Activated naive CD4-positive, alpha-beta T cell treated with anti-CD3 and anti-CD28 coated beads, Interleukin-2, amount 50 U/mL, for 24 hours (primary cell): ENCODE measurements at regions not wholly inside any gene's neighbourhood (a gene's known extent, or its start where the extent isn't known, plus 50 kb on each side); places are given as distances from the start of the nearest gene placed in this dataset.

ENCODE experiments used
- H3K27ac Mint-ChIP-seq: one replicate; pipeline ENCODE4 v1.8.0; 2021; ENCODE audit warnings: mild to moderate bottlenecking, mixed read lengths
- H3K27me3 Mint-ChIP-seq: one replicate; pipeline ENCODE4 v1.8.0; 2021; ENCODE audit warnings: mixed read lengths
- H3K36me3 Mint-ChIP-seq: one replicate; pipeline ENCODE4 v1.8.0; 2021; ENCODE audit warnings: mixed read lengths
- H3K4me1 Mint-ChIP-seq: one replicate; pipeline ENCODE4 v1.8.0; 2021; ENCODE audit warnings: mixed read lengths
- H3K4me3 Mint-ChIP-seq: one replicate; pipeline ENCODE4 v1.8.0; 2021; ENCODE audit warnings: mild to moderate bottlenecking, mixed read lengths
- H3K9me3 Mint-ChIP-seq: one replicate; pipeline ENCODE4 v1.8.0; 2021; ENCODE audit warnings: mixed read lengths

GRCh38 chr1:234742622-234743021 lies 132.6 kb upstream of the IRF2BP2 start:
- H3K27me3 Mint-ChIP-seq, result no peaks in the 10 kb centered on the region
- H3K4me1 Mint-ChIP-seq, result no peaks in the 10 kb centered on the region
- no peak overlapping the region for H3K27ac Mint-ChIP-seq
- no peak overlapping the region for H3K4me3 Mint-ChIP-seq
- no peaks in the 10 kb centered on the region for H3K9me3 Mint-ChIP-seq
- no peaks in the 10 kb centered on the region for H3K36me3 Mint-ChIP-seq

DNA sequence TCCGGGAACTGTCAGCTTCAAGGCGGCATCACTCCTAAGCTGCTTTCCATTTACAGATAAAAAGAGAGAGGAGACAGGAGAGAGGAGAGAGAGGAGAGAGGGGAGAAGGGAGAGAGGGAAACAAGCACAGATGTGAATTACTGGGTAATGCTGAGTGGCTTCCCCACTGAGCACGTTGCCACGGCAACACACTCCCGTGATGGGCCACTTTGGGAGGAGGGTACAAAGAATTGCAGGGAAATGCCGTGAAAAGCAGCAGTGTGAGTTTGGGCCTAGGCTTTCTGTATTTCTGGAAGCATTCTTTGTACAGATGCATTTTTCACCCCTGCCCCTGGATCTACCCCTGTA lies 128.0 kb upstream of the IRF2BP2 start:
- Mint-ChIP-seq H3K36me3 (no peaks in the 10 kb centered on the region), H3K27me3 (no peaks in the 10 kb centered on the region), H3K4me1 (peaks cover 4% of the 10 kb centered on the region), H3K27ac (no peak overlapping the region), H3K4me3 (no peak overlapping the region), H3K9me3 (no peaks in the 10 kb centered on the region)

DNA sequence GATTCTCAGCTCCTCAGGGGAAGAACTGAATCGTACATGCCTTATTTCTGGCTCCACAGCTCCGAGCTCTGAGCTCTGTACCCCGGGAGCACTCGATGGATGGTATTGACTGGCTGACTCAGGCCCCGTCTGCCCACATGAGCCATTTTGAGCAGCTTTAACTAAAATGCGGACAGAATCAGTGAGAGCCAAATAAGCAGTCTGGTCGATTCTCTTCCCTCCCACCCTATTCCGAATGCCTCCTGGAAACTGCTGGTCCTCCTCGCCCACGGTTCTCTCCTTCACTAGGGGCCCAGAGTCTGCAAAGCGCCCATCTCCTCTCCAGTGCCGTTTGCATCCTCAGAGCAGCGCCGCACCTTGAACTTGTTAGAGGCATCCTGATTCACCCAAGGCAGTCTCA lies 125.9 kb upstream of the IRF2BP2 start:
- no peaks in the 10 kb centered on the region for H3K36me3 Mint-ChIP-seq
- no peaks in the 10 kb centered on the region for H3K9me3 Mint-ChIP-seq
- H3K4me1 Mint-ChIP-seq, result peaks cover 24% of the 10 kb centered on the region
- H3K27ac Mint-ChIP-seq, result peak overlapping the region; percentile 79
- H3K4me3 Mint-ChIP-seq, result no peak overlapping the region
- H3K27me3 Mint-ChIP-seq, result no peaks in the 10 kb centered on the region

GRCh38 chr1:234735476-234735875 lies 125.5 kb upstream of the IRF2BP2 start:
- H3K4me3 Mint-ChIP-seq, result no peak overlapping the region
- H3K4me1 Mint-ChIP-seq, result peaks cover 29% of the 10 kb centered on the region
- no peaks in the 10 kb centered on the region for H3K27me3 Mint-ChIP-seq
- H3K27ac Mint-ChIP-seq, result peak overlapping the region; percentile 79
- no peaks in the 10 kb centered on the region for H3K36me3 Mint-ChIP-seq
- no peaks in the 10 kb centered on the region for H3K9me3 Mint-ChIP-seq

DNA sequence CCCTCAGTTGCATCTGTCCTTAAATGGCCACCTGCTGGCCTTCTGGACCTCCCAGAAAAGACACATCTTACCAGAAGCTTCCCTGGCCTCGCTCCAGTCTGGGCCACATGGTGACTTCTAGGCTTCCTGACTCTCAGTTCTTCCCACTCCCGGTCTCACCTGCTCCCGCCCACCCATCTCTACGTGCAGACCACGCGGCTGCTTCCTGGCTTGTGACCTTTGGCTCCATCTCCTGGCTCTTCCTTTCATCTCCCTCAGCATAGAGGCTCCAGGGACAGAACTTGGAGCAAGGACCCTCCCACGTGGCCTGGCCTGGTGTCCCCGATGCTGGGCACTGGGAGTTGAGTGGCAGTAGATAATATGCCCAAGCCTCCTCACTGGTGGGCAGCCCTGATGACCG lies 124.9 kb upstream of the IRF2BP2 start:
- H3K4me3 Mint-ChIP-seq, result no peak overlapping the region
- H3K36me3 Mint-ChIP-seq, result no peaks in the 10 kb centered on the region
- peaks cover 35% of the 10 kb centered on the region for H3K4me1 Mint-ChIP-seq
- no peaks in the 10 kb centered on the region for H3K27me3 Mint-ChIP-seq
- no peaks in the 10 kb centered on the region for H3K9me3 Mint-ChIP-seq
- H3K27ac Mint-ChIP-seq, result no peak overlapping the region

DNA sequence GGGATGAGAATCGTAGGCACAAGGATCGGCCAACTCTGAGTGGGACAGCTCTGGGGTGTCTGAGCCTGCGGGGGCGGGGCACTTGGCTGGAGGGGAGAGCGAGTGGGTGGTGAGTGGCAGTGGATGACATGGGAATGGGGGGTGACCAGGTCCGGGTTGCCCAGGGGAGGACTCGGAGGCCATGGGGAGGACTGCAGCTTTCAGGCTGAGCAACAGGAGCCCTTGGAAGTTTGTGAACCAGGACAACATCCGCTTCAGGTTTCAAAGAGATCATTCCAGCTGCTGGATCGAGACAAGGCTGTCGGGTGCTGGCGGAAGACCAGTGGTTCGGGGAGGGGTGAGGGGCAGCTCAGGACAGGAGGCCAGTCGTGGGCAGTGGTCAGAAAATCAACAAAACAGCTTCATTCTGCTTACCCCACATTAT lies 124.4 kb upstream of the IRF2BP2 start:
- H3K27ac Mint-ChIP-seq, result peak overlapping the region; percentile 59
- no peak overlapping the region for H3K4me3 Mint-ChIP-seq
- no peaks in the 10 kb centered on the region for H3K9me3 Mint-ChIP-seq
- no peaks in the 10 kb centered on the region for H3K36me3 Mint-ChIP-seq
- peaks cover 39% of the 10 kb centered on the region for H3K4me1 Mint-ChIP-seq
- no peaks in the 10 kb centered on the region for H3K27me3 Mint-ChIP-seq

DNA sequence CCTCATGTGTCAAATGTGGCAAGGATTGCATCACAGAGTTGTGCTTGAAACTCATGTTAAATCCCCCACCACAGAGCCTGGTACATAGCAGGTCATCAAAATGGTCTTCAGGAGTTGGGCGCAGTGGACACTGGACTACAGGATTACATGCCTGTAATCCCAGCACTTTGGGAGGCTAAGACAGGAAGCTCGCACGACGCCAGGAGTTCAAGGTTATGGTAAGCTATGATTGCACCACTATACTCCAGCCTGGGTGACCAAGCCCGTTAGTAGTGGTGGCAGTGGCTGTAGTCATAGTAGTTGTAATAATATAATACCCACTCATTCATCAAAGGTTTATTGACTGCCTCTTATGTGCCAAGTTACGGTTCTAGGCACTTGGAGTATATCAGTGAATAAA lies 123.4 kb upstream of the IRF2BP2 start:
- H3K27me3 Mint-ChIP-seq, result no peaks in the 10 kb centered on the region
- H3K27ac Mint-ChIP-seq, result peak overlapping the region; percentile 35
- H3K9me3 Mint-ChIP-seq, result no peaks in the 10 kb centered on the region
- no peak overlapping the region for H3K4me3 Mint-ChIP-seq
- H3K36me3 Mint-ChIP-seq, result no peaks in the 10 kb centered on the region
- peaks cover 43% of the 10 kb centered on the region for H3K4me1 Mint-ChIP-seq

GRCh38 chr1:234732671-234733390 lies 122.9 kb upstream of the IRF2BP2 start:
- Mint-ChIP-seq H3K27ac (peak overlapping the region; percentile 98), H3K4me3 (no peak overlapping the region), H3K27me3 (no peaks in the 10 kb centered on the region), H3K9me3 (no peaks in the 10 kb centered on the region), H3K36me3 (no peaks in the 10 kb centered on the region), H3K4me1 (peaks cover 45% of the 10 kb centered on the region)

DNA sequence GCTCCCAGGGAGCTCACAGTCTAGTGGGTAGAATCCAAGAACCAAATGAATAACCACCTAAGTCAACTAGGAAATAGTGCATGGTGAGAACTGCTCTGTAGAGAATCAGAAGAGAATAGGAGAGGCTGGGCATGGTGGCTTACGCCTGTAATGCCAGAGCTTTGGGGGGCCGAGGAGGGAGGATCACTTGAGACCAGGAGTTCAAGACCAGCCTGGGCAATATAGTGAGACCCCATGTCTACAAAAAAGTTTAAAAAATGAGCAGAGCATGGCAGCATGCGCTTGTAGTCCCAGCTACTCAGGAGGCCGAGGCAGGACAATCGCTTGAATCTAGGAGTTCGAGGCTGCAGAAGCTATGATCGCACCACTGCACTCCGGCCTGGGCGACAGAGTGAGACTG lies 122.3 kb upstream of the IRF2BP2 start:
- Mint-ChIP-seq H3K9me3 (no peaks in the 10 kb centered on the region), H3K4me3 (no peak overlapping the region), H3K36me3 (no peaks in the 10 kb centered on the region), H3K27me3 (no peaks in the 10 kb centered on the region), H3K27ac (peak overlapping the region; percentile 98), H3K4me1 (peaks cover 48% of the 10 kb centered on the region)

- H3K27ac Mint-ChIP-seq, result peak overlapping the region; percentile 98
- H3K4me1 Mint-ChIP-seq, result peaks cover 54% of the 10 kb centered on the region
Measured at GRCh38 chr1:234731569-234732085, 121.6 kb upstream of the IRF2BP2 start.

DNA sequence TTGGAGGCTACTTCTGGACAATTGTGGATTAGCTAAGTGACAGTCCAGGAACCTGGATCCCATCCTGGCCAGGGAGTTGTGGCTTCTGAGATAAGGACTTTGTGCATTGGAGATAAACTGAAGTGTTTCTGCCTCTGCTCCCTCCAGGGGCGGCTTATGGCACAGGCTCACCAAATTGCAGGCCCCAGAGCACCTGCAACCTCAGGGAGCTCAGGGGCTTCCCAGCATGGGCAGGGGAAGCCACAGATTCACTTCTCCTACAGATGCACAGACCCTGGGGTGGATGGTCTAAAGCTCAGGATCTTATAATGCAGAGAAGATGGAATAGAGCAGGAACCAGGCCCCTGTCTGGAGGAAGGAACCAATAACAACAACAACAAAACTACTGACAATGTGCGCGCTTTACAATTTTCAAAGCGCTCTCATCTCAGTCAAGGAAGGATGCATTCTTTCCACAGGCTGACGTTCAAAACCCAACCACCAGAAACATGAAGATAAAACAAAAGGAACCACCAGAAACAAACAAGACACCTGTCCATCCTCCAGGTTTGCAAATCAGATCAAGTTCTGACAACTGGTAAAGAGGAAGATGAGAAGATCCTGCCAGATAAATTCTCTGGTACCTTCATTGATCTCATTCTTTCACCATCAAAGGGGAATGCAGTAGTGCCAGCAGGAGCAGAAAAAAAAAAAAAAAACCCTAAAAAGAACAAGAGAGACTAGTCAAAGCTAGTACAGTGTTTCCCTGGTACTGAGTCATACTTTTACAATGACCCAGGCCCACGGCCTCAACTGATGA lies 121.0 kb upstream of the IRF2BP2 start:
- Mint-ChIP-seq H3K27me3 (no peaks in the 10 kb centered on the region), H3K36me3 (no peaks in the 10 kb centered on the region), H3K9me3 (no peaks in the 10 kb centered on the region), H3K4me1 (peaks cover 58% of the 10 kb centered on the region), H3K4me3 (peak overlapping the region; percentile 83), H3K27ac (peak overlapping the region; percentile 98)

More at GRCh38 chr1:234731569-234732085, 121.6 kb upstream of the IRF2BP2 start:
- H3K36me3 Mint-ChIP-seq, result no peaks in the 10 kb centered on the region
- peak overlapping the region; percentile 83 for H3K4me3 Mint-ChIP-seq
- H3K27me3 Mint-ChIP-seq, result no peaks in the 10 kb centered on the region
- H3K9me3 Mint-ChIP-seq, result no peaks in the 10 kb centered on the region

DNA sequence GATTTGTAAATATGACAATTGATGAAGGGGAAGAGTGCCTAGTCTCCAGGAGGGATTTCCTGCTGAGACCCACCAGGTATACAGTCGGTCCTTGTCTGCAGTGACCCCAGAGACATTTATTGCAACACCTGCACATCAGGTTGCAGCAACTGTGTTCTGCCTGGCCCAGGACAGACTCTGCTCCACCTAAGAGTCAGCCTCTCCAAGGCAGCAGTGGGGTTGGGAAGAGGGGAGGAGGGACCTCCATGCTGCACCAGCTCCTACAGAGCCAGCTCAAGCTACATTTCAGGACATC lies 120.4 kb upstream of the IRF2BP2 start:
- Mint-ChIP-seq H3K4me3 (no peak overlapping the region), H3K9me3 (no peaks in the 10 kb centered on the region), H3K36me3 (no peaks in the 10 kb centered on the region), H3K4me1 (peaks cover 64% of the 10 kb centered on the region), H3K27ac (peak overlapping the region; percentile 23), H3K27me3 (no peaks in the 10 kb centered on the region)

DNA sequence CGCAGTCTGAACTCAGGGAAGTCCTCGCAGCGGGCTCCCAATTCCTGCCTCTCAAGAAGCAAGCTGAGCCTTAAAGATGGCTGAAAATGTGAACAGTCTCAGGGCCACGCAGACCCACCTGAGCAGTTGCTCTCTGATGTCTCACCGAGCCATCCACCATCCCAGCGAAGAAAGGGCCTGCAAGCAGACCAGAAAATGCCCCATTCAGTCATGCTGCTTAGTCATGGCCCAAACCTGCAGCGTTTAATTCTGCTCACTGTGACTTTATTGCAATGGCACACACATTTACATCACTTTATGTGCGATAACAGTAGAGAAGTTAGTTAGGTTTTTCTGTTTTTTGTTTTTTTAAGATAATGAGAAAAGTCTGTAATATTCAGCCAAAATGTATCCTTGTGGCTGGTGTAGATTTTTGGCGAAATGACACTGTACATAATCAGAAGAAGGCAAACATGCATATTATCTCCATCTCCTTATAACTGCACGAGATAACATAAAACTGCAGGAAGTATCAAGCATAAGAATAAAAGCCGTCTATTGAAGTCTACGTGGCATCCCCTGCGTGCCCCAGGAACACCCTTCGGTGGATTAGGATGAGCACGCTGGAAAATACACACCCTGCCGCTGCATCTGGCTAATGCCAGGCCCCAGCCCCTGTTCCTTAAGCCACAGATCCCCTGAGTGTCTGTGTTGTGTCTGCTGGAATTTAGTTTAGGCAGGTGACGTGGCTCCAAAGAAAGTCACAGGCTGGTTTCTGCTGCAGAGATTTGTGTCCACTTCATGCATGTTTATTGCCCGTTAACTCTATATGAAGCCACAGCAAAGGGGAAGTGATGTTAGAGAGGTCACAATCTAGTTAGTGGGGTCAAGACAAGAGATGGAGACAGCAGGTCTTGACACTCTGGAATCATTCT lies 119.8 kb upstream of the IRF2BP2 start:
- Mint-ChIP-seq H3K9me3 (no peaks in the 10 kb centered on the region), H3K27ac (peak overlapping the region; percentile 23), H3K27me3 (no peaks in the 10 kb centered on the region), H3K4me3 (no peak overlapping the region), H3K4me1 (peaks cover 70% of the 10 kb centered on the region), H3K36me3 (no peaks in the 10 kb centered on the region)

DNA sequence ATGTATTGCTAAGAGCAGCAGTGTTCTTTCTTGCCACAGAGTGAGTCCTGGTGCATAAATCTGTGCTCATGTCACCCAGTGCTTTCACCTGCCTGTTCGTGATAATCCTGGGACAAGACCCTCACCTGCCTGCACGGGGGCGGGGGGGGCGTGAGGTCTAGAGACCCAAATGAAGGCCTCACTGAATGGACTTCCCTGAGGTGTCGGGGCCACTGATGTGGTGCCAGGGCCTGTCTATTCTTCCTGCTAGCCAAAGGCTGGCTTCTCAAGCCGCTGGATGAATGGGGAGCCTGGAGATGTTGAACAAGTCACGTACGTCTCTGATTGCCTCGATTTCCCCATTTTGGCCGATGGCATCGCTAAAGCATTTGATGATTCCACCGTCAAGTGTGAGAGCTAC lies 118.8 kb upstream of the IRF2BP2 start:
- Mint-ChIP-seq H3K4me3 (no peak overlapping the region), H3K9me3 (no peaks in the 10 kb centered on the region), H3K36me3 (no peaks in the 10 kb centered on the region), H3K27ac (no peak overlapping the region), H3K4me1 (peaks cover 77% of the 10 kb centered on the region), H3K27me3 (no peaks in the 10 kb centered on the region)

DNA sequence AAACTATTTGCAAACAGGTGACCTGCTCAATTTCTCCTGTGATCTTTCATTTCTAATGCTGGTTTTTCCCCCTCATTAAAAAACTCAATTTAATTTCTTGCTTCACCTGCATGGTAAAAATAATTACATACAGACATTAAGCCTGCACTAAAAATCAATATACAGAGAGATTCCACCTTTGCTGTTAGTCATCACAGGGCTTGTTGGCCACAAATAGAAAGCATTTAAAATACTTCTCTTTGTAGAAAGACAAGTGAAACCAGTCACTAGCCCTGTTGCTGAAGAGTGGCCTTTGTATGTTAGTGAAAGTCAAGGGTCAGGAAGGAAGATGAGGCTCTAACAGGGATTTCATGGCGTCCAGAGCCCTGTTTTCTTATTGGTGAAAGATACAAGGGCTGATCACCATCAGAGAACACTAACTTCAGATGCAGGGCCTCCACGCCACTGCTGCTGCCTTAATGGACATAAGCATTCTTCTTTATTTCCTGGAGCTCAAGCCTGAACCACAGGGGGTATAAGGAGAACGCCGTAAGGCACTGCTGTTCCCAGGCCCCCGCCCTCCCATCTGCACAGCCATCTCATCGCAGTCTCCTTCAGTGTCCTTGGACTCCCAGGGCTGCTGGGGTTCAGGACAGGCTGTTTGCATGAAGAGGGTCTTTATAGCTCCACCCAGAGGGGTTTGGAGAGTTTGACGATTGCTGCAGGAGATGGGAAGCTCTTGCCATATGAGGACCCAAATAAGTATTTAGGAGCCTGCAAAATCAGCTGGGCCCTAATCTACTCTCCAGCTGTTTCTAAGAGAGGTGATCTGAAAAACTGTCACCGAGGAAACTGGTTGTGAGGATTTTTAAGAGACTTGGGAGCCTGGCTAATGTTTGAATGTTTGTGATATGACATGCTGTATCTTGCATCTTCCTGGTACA lies 117.3 kb upstream of the IRF2BP2 start:
- Mint-ChIP-seq H3K9me3 (no peaks in the 10 kb centered on the region), H3K36me3 (no peaks in the 10 kb centered on the region), H3K27me3 (no peaks in the 10 kb centered on the region), H3K4me3 (peak overlapping the region; percentile 36), H3K27ac (peak overlapping the region; percentile 70), H3K4me1 (peaks cover 84% of the 10 kb centered on the region)
